HG02571 (cell line): ENCODE measurements at regions not wholly inside any gene's neighbourhood (a gene's known extent, or its start where the extent isn't known, plus 50 kb on each side); places are given as distances from the start of the nearest gene placed in this dataset.

Source experiments
- ATAC-seq: cut with Tn5 transposase; IDR thresholded peaks from one replicate; pipeline ENCODE4 v1.9.1; 2021; ENCODE audit warnings: mild to moderate bottlenecking, moderate library complexity; ENCODE audit not compliant: unreplicated experiment

DNA sequence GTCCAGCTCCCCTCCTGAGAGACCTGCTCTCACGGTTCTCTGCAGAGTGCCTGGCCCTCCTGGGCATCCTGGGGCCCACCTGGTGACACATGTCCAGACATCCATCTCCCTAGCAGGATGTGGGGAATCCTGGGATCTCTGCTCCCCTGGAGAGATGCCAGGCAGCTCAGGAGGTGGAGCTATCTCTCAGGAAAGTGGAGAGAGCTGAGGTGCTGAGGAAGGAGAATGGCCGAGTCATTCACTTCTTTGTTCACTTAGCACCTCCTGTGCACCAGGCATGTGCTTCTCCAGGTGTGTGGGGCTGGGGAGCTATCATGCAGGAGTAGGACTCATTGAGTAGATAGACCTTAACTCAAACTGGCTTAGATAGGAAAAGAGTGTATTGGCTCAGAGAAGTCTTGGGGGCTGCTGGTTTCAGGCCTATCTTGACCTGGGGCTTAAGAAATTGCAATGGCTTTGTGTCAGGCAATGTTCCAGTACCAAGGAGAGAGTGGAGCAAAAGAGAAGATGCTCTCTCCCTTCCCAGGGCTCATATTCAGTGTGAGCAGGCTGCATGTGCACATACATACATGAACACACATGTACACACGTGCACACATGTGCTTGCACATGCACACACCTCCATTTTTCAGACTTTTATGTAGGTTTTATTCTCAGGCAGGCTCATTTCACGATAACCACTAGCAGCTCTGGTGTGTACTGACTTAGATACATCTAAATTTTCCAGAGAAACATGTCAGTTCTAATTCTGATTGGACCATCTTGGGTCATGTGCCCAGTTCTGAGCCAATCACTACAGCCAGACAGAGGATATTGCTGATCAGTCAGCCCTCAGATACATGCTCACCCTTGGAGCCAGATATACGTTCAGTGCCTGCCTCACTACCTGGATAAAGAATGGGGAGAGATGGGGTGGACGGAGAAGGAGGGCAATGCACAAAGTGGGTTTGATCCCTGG is 437.6 kb downstream of the PTPRU start:
- no peak for ATAC-seq

DNA sequence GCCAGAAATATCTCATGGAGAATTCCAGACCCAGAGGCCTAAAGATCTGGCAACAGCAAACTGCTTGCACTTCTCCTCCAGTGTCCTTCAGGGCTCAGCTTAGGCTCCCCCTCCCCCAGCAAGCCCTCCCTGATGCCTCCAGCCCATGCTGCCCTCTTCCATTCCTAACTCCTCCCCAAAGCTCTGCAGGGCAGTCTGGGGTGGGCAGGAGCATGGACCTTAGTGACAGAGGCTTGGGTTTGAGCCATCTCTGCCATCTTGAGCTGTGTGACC is 436.8 kb downstream of the PTPRU start:
- no peak for ATAC-seq

DNA sequence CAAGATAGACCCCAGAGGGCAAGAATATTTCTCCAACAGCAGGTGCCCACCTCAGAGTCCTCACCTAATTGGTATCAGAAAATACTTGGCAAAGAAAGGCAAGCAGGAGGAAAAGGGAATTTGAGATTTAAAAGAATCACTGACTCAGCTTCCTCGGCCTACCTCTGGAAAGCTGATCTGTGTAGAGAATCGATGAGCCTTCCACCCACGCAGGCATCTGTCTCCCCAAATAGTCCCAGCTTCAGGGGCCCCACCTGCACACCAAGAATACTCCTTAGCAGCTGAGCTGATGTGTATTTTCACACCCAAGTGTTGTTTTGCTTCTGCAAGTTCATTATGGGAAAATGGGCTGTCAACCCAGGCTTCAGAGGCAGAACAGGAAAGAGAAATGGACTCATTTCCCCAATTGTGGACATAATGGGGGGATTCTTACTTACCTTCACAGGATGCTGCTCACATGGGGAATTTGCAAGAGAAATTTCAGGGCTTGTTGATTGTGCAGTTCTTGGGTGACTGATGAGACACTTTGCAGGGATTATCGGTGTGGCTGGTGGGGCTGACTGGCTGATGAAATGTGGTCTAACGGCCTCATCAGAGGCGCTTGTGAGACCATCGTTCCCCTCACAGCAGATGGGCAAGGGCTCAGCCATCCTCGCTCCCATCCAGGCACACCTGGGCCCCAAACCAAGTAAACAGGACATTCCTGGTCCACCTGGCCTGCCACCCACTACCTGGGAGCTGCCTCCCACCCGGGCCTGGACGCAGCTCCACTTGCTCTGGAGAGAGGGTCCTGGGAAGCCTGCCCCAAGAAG is 436.3 kb downstream of the PTPRU start:
- ATAC-seq, result no peak

DNA sequence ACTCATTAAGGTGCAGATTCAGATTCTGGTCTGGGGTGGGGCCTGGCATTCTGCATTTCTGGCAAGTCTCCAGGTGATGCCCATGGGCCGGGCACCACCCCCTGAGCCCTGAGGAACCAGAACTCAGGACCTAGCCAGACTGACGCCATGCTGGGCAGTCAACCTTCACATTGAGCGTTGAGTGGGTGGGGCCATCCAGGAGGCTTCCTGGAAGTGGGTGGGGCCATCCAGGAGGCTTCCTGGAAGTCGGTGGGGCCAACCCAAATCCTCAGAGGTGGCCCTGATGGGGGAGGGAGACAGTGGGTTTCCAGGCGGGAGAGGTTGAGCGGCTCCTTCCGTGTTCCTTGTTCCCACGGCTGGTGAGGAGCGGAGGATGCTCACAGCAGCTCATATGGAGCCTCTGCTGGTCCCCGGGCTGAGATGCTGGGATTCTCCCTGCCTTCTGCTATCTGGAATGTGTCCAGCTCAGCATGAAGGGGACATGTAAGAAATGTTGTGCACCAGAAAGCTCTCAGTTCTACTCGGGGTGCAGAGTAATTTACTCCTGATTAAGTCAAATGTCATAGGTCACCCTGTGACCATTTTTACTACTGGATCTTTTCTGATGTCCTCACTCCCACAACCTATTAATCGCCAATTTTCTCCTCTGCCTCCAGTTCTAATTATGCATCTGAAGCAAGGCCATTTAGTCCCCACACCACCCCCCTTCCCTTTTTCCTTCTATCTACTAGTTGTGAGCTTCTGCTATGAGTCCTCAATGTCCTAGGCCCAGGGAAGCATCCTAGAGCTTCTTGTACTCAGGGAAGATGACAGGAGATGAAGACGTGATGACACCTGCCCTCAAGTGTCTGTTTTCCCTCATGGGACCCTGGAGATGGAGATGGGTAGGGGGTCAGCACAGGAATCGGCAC is 435.4 kb downstream of the PTPRU start:
- no peak for ATAC-seq

DNA sequence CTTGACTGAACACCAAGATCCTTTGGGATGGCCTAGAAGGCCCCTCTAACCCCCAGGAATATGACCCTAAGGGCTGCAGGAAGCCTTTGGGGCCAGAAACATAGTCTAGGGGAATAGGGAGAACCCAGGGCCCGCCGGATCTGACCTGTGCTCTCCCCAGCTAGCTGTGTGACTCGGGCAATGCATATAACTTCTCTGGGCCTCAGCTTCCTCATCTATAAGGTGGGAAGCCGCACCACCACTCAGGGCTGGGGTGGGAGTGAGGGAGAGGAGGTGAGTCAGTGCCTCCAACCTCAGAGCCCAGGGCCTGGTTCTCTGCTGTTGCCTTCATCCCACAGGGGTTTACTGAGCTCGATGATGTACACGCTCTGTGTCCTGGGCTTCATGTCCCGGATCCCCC is 434.4 kb downstream of the PTPRU start:
- ATAC-seq, result no peak

DNA sequence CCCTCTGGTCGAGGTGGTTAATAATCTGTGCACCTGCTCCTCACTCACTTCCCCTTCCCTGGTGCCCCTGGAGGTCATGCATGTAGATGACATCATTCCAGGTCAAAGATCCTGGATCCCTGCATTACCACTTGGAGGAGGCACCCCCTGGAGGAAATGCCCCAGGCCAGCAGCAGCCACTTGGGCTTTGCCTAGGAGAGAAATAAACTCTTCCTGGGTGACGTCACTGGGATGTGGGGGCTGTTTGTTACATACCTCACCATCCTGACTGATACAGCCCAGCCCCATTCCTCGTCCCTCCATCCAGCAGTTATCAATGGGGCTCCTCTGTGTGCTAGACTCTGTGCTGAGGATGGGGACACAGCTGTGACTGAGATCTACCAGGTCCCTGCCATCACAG is 433.6 kb downstream of the PTPRU start:
- ATAC-seq, result no peak

DNA sequence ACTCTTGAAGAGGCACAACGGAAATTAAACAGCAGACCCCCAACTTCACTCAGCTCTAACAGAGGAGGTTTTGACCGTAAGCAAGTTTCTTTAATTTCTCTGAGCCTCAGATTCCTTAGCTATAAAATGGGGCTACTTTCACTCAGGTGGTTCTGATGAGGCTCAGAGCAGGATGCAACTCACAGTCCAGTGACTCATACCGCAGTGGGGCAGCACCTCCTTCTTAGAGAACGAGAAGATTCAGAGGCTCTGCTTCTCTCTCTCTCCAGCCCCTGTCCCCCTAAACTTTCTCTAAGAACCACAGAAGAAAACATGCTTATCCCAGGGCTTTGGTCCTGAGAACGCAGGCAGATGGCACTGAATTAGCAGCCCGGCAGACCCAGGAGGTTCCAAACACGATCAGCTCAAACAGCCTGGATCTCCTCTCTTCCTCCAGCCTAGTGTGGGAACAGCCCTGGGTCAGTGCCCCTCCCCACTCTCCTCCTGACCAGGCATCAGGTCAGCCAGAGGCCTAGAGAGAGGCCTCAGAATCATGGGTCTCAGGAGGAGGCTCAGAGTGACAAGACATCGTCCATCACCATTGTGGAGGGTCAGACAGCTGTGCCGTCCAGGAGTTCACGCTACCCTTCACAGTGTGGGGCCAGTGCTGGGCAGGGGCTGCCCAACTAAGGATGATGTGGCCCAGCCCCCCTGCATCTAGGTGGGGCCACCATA is 433.0 kb downstream of the PTPRU start:
- no peak for ATAC-seq

DNA sequence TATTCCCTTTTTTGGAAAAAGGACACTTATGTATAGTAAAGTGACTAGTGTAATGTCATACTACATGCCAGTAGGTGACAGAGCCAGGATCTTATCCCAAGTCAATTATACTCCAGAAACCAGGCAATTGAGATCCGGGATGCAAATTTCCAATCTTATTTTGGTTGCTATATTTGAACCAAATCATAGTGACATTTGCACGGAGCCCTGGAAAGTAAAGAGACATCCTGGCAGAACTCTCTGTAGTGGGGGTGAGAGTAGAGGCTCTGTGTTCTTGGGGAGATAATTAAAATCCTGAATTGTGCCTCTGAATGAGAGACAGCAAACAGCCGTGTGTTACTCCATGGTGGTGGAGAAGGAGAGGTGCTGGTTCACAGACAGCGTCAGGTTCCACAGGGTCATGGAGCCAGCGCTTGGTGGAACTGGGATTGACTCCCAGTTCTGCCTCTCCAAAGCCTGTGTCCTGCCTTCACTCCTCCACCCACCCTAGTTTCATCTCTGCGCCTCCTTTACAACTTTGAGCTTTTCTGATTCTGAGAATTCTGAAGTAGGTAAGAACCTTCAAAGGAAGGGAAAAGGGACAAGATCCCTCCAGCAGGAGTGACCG is 432.3 kb downstream of the PTPRU start:
- no peak for ATAC-seq

DNA sequence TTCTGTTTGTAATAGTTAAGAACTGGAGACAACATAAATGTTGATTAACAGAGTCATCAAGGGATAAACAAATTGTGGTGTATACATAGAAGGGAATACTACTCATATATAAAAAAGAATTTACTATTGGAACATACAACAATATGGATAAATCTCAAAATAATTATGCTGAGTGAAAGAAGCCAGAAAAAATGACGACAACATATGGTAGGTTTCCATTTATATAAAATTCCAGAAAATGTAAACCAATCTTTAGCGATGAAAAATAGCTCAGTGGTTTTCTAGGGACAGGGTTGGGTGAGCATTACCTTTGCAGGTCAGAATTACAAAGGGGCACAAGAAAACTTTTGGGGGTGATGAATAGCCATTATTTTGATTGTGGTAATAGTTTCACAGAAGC is 431.6 kb downstream of the PTPRU start:
- ATAC-seq, result no peak

DNA sequence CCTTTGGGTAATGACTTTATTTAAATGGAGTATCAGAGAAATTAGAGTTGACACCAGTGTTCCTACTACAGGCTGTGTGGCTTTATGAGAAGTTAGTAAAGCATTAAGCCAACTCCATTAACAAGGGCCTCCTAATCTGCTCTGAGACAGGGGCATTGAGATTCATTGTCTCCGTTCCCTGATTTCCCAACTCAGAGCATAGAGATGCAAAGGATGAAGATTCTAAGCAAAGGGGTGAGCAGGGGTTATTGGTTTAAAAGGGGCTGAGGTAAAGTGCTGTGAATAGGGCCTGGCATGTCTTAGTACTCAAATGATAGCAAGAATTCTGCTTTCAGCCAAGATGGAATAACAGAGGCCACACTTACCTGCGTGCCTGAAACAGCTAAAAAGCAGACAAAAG is 428.4 kb downstream of the PTPRU start:
- ATAC-seq, result no peak

DNA sequence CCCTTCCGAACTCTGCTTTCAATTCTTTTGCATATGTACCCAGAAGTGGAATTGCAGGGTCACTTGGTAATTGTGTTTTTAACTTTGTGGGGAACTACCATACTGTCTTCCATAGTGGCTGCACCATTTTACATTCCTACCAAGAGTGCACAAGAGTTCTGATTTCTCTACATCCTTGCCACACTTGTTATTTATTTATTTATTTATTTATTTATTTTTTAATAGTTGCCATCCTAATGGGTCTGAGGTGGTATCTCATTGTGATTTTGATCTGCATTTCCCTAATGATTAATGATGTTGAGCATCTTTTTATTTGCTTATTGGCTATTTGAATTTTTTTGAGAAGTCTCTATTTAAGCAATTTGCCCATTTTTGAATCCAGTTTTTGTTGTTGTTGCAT is 422.4 kb downstream of the PTPRU start:
- ATAC-seq, result no peak

DNA sequence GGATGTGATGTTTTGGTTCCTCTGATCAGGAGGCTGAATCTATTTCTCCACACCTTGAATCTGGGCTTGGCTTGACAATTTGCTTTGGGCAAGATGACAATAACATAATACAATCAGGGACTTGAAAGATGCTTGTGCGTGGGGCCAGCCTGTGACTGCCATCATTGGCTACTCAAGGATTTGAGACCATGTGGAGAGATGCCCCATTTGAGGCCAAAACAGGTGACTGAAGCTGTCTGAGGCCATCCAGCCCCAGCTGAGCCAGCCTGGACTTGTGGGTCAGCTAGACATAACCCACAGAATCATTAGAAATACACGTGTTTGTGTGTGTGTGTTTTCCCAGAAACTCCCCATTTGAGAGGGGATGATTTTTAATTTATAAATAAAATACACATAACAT is 421.5 kb downstream of the PTPRU start:
- ATAC-seq, result no peak

DNA sequence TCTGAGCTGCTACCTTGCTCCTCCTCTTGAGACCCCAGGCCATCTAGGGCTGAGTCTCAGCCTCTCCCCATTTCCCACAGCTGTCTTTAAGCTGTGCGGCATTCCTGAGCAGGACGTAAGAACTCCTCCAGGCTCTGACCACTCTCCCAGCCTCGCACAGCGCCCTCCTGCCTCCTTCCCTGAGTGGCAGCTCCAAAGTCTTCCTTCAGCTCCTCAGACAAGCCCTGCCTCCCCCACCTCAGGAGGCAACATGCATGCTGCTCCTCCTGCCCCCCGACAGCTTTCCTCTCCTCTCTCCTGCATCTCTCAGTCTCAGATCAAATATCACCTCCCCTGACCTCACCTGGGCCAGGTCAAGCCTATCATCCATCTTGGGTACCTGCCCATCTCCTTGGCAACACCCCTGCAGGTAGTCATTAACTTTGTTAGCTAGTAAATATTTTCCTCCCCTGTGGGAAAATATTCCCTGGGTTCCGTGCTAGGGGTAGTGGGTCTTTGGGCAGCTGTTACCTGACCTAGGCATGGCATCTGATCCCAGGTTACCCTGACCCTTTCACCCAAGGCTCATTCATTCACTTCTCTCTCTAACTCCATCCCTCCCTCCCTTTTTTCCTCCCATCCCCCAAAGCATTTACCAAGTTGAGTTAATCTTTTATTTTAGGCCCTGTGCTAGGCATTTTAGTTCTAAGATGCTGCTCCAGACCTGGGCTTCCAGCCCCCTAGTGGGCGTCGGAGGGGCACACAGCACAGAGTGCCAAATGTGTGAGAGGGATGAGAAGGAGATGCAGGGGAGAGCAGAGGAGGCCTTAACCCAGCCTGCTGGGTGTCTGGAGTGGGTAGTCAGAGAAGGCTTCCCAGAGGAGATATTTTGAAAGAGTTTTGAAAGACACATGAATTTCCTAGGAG is 419.9 kb downstream of the PTPRU start:
- no peak for ATAC-seq

DNA sequence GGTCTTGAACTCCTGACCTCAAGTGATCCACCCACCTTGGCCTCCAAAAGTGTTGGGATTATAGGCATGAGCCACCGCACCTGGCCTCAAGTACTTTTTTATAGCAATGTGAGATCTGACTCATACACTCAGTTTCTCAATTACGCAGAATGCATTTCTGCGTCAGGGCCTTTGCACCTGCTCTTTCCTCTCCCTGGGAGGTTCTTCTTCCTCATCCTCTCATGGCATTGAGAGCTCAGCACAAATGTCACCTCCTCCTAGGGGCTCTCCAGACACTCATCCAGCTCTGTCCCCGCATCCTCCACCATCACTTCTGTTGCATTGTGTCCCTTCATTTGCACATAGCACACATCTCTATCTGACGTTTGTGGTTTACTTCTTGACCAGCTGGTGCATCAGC is 418.8 kb downstream of the PTPRU start:
- no peak for ATAC-seq

DNA sequence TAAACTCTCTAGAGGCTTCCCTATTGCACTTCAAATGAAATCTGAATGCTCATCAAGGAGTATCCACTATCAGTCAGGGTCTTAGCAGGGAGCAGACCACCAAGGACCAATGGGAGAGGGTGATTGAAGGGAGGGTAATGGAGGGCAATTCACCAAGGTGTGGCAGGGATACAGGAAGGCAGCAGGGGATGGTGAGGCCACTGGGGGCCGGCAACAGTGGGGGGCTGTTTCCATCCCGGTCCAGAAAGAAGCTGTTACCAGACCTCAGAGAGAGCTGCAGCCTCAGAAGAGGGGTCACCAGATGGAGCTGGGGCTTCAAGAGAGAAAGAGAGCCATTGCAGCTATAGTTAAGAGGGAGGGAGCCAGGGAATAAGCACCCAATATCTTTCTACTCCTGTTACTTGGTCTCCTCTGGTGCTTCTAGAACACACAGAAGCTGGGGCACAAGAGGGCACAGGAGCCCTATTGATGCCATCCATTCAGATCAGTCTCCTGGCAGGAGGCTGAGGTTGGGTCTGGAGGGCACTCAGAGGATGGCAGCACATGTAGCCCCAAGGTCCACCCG is 417.6 kb downstream of the PTPRU start:
- ATAC-seq, result no peak

DNA sequence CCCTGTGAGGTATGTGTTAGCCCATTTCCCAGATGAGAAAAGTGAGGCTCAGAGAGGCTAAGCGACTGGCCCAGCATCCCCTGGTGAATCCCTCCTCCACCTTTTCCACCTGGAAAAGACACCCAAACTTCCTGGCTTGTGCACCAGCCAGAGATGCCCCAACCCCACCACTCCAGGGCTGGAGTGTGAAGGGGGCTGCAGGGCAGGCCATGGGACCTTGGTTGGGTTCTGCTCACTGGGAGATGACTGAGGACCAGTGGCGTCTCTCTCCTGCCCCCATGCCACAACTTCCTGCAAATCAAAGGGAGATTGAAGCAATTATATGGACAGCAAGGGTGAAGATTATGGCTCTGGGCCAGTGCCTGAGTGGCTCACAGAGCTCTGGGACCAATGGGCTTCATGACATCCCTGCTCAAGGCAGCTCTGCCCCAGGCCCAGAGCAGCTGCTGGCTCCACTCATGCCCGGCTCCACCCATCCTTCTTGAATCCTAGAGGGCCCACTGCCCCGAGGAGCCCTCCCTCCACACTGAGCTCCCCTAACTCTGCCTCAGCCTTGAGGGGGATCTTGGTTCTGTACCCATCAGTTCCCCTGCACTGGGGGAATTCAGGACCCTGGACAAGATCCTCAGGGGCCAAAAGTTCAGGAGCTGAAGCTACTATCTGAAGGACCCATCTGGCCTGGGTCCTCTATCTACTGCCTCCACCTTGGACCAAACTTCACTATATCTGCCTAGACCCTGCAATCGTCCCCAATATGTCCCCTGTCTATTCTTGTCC is 416.9 kb downstream of the PTPRU start:
- no peak for ATAC-seq

DNA sequence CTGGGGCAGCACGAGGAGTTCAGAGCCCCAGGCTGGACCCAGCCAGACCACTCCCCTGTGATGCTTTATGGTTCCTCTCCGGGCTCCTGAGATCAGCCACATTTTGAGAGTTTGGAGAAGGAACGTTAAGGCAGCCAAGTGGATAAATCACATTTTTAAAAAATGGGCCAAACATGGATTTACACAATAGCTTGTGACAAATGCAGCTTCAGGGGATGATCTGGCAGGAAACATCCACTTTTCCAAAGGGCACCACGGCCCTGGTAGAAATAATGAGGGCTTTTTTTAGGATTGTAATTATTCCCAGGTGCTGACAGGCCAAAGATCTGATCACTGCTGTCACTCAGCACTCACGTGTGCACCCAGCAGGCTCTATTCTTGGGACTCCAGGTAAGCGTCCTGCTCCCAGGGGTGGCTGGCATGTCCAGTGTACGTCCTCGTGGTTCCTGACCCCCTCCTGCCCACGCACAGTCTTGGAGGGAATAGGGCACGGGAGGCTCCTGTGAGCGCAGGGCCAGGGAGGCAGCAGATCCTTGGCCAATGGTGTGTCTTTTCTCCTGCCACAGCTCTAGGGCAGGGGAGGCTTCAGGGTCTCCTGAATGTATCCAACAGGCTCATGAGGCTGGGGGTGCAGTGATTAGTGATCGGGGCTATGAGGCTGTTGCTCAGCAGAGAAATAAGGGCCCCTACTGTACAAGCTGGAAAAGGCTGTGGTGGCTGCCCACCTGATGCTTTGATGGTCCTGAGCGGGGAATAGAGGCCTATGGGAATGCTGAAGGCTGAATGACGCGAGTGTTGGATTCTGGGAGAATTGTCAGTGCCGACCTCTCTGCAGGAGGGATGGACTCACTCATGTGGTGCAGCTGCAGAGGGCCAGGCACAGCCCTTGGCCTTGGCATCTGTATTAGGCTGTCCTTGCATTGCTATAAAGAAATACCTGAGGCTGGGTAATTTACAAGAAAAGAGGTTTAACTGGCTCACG is 415.7 kb downstream of the PTPRU start:
- no peak for ATAC-seq
